Endodermal cell (in vitro differentiated cells): ENCODE measurements at regions not wholly inside any gene's neighbourhood (a gene's known extent, or its start where the extent isn't known, plus 50 kb on each side); places are given as distances from the start of the nearest gene placed in this dataset.

Source experiments
- DNase-seq: peaks from one replicate; pipeline ENCODE4 v3.0.0-alpha.2; 2017
- H3K27ac ChIP-seq: 2 replicates; pipeline ENCODE4 v1.5.1; 2013; ENCODE audit warnings: mild to moderate bottlenecking, low read depth, low read length, moderate library complexity
- H3K27me3 ChIP-seq: 2 replicates; pipeline ENCODE4 v1.6.1; 2013; ENCODE audit warnings: mild to moderate bottlenecking, low read length, moderate library complexity; ENCODE audit not compliant: insufficient read depth, control insufficient read depth, poor library complexity, severe bottlenecking
- H3K36me3 ChIP-seq: 2 replicates; pipeline ENCODE4 v1.7.0; 2013; ENCODE audit warnings: mild to moderate bottlenecking, low read length, moderate library complexity; ENCODE audit not compliant: control insufficient read depth, insufficient read depth
- H3K4me1 ChIP-seq: one replicate; pipeline ENCODE4 v1.7.0; 2013; ENCODE audit warnings: low read length; ENCODE audit not compliant: control insufficient read depth, insufficient read depth
- H3K4me3 ChIP-seq: 2 replicates; pipeline ENCODE4 v1.5.1; 2013; ENCODE audit warnings: mild to moderate bottlenecking, low read length, moderate library complexity
- H3K9ac ChIP-seq: 2 replicates; pipeline ENCODE4 v1.6.1; 2013; ENCODE audit warnings: mild to moderate bottlenecking, low read length, moderate library complexity; ENCODE audit not compliant: poor library complexity, severe bottlenecking; ENCODE audit errors: extremely low read depth
- H3K9me3 ChIP-seq: 2 replicates; pipeline ENCODE4 v1.6.1; 2013; ENCODE audit warnings: mild to moderate bottlenecking, low read length, moderate library complexity; ENCODE audit not compliant: control insufficient read depth
- H3K27ac Mint-ChIP-seq: 2 replicates; pipeline ENCODE4 v1.8.0; 2020; ENCODE audit warnings: mixed read lengths
- H3K27me3 Mint-ChIP-seq: 2 replicates; pipeline ENCODE4 v1.8.0; 2021; ENCODE audit warnings: mild to moderate bottlenecking, mixed read lengths; ENCODE audit not compliant: insufficient read depth
- H3K36me3 Mint-ChIP-seq: 2 replicates; pipeline ENCODE4 v1.8.0; 2020; ENCODE audit warnings: low read depth, mixed read lengths
- H3K4me1 Mint-ChIP-seq: 2 replicates; pipeline ENCODE4 v1.8.0; 2020; ENCODE audit warnings: mixed read lengths
- H3K4me3 Mint-ChIP-seq: 2 replicates; pipeline ENCODE4 v1.8.0; 2020; ENCODE audit warnings: mild to moderate bottlenecking, moderate library complexity, mixed read lengths
- H3K9me3 Mint-ChIP-seq: 2 replicates; pipeline ENCODE4 v1.8.0; 2020; ENCODE audit warnings: mild to moderate bottlenecking, mixed read lengths
- WGBS, 2 experiments: methylation state at CpG; one replicate each; pipeline versions ENCODE4 v1.1.5 to v1.1.7; 2013; ENCODE audit warnings: missing lambda C conversion rate in 2 of 2, mixed read lengths in 1 of 2; ENCODE audit not compliant: insufficient coverage in 1 of 2, insufficient read length in 1 of 2; 5-methylcytosine and 5-hydroxymethylcytosine counted together
- TF ChIP-seq, protein P1 (sequence below): fragments of 200-600 bp; sonication (generic); conservative IDR thresholded peaks from 2 replicates; pipeline ENCODE4 v1.5.0; 2021; ENCODE audit warnings: antibody characterized with exemption, mild to moderate bottlenecking

DNA sequence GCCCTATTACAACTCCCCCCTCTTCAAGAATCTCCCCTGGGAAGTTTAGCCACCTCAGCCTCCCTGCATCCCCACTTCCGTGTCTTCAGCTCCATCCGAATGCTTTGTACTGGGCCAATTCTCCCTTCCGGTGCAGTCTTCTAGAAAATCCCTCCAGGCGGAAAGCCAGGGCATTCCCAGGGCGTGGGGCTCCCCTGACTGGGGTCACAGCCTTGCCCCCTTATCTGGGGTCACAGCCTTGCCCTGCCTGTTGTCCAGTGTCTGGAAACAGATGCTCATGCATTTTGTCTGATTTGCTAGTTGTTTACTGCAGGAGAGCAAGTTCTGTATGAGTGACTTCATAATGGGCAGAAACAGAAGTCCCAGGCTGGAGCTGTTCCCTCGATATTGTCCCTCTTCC is 112.5 kb upstream of the TCERG1L start:
- DNase-seq, result no peak
- Mint-ChIP-seq H3K4me1 (no peaks in the 10 kb centered on the region), H3K27ac (no peak overlapping the region), H3K27me3 (no peaks in the 10 kb centered on the region), H3K4me3 (no peak overlapping the region), H3K36me3 (no peaks in the 10 kb centered on the region), H3K9me3 (no peaks in the 10 kb centered on the region)
- 89 to 92% methylated on average over 3 to 6 of the region's 6 CpGs for WGBS, 2 experiments
- no peak overlapping the region for H3K9ac ChIP-seq
- H3K36me3 ChIP-seq, result no peaks in the 10 kb centered on the region
- no peaks in the 10 kb centered on the region for H3K9me3 ChIP-seq
- no peak overlapping the region for H3K27ac ChIP-seq
- H3K27me3 ChIP-seq, result no peaks in the 10 kb centered on the region
- no peaks in the 10 kb centered on the region for H3K4me1 ChIP-seq
- TF ChIP-seq, protein P1, sequence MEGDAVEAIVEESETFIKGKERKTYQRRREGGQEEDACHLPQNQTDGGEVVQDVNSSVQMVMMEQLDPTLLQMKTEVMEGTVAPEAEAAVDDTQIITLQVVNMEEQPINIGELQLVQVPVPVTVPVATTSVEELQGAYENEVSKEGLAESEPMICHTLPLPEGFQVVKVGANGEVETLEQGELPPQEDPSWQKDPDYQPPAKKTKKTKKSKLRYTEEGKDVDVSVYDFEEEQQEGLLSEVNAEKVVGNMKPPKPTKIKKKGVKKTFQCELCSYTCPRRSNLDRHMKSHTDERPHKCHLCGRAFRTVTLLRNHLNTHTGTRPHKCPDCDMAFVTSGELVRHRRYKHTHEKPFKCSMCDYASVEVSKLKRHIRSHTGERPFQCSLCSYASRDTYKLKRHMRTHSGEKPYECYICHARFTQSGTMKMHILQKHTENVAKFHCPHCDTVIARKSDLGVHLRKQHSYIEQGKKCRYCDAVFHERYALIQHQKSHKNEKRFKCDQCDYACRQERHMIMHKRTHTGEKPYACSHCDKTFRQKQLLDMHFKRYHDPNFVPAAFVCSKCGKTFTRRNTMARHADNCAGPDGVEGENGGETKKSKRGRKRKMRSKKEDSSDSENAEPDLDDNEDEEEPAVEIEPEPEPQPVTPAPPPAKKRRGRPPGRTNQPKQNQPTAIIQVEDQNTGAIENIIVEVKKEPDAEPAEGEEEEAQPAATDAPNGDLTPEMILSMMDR, result no peak
- H3K4me3 ChIP-seq, result no peak overlapping the region

DNA sequence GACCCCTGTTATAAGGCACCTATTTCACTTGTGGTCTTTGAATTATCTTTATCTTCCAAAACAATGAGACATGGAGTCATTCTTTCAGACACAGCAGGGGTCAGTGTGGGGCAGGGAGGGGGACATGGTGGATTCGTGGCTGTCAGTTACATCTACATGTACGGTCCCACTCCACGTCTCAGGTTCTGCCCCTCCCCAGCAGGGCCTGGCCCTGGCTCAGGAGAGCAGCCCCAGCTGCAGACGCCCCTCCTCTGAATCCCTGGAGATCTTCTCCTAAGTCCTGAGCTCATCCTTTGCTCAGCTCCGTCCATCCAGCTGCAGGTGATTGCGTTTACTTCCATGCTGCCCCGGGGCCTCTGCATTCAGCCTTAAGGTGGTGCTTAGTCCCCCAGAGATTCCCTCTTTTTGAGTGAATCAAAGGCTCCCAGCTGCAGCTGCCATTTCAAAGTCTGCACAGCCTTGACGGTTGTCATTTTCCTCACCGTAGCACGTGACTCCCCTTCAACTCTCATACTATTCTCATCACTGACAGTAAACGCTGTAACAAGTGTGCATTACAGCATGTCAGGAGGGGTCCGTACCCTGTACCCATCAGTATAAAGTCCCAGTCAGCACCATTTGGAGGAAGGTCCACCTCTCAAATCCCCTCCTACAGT is 113.4 kb upstream of the TCERG1L start:
- TF ChIP-seq, protein P1, result no peak
- H3K9ac ChIP-seq, result no peak overlapping the region
- no peaks in the 10 kb centered on the region for H3K36me3 Mint-ChIP-seq
- H3K4me3 ChIP-seq, result no peak overlapping the region
- no peaks in the 10 kb centered on the region for H3K4me1 ChIP-seq
- H3K36me3 ChIP-seq, result no peaks in the 10 kb centered on the region
- no peak overlapping the region for H3K4me3 Mint-ChIP-seq
- H3K9me3 ChIP-seq, result no peaks in the 10 kb centered on the region
- H3K4me1 Mint-ChIP-seq, result no peaks in the 10 kb centered on the region
- DNase-seq, result no peak
- H3K27ac ChIP-seq, result no peak overlapping the region
- 89 to 90% methylated on average over 12 of the region's 12 CpGs for WGBS, 2 experiments
- no peaks in the 10 kb centered on the region for H3K27me3 ChIP-seq
- H3K27ac Mint-ChIP-seq, result no peak overlapping the region
- no peaks in the 10 kb centered on the region for H3K9me3 Mint-ChIP-seq
- H3K27me3 Mint-ChIP-seq, result no peaks in the 10 kb centered on the region

DNA sequence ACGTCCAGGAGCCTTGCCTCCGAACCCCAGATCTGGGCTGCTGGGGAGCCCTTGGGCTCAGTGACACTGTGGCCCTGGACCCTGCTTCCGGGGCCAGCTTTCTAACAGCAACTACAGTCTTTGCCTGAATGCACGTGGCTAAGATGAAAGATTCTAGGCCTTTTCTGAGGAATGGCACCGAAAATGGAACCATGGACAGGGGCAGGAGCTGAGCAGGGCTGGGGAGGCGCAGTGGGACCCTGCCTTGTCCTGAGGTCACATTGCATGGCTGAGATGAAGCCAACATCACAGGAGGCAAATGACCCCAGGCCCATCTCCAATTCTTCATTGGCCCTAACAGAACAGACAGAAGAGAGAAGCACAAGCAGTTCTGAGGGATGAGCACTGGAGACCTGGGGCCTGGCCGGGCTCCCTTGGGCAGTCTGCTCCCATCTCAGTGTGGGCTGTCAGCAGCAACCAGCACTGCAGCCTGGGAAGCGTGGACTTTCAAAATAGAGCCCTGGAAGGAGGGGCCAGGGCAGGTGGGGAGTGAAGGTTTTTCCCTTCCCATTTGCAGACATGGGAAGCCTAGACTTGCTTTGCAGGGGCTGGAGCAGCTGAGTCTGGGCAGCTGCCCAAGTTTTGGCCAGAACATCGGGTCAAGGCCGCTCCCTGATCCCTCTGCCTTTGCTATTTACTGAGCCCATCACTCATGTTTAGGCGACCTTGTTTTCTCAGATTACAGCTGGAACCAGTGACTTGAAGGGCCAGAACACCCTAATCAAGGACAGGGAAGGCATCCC is 114.4 kb upstream of the TCERG1L start:
- Mint-ChIP-seq H3K27ac (no peak overlapping the region), H3K27me3 (no peaks in the 10 kb centered on the region), H3K4me3 (no peak overlapping the region), H3K4me1 (no peaks in the 10 kb centered on the region), H3K9me3 (no peaks in the 10 kb centered on the region), H3K36me3 (no peaks in the 10 kb centered on the region)
- Histone ChIP-seq H3K4me3 (no peak overlapping the region), H3K9me3 (no peaks in the 10 kb centered on the region), H3K36me3 (no peaks in the 10 kb centered on the region), H3K27me3 (no peaks in the 10 kb centered on the region), H3K4me1 (no peaks in the 10 kb centered on the region), H3K27ac (no peak overlapping the region), H3K9ac (no peak overlapping the region)
- TF ChIP-seq, protein P1, result no peak
- DNase-seq, result no peak
- WGBS, 2 experiments, result 88 to 94% methylated on average over 7 to 11 of the region's 11 CpGs
